NCI-H2107 treated with DMSO at 0.1 percent for 48 hours (cell line): ENCODE measurements at regions not wholly inside any gene's neighbourhood (a gene's known extent, or its start where the extent isn't known, plus 50 kb on each side); places are given as distances from the start of the nearest gene placed in this dataset.
"Not testable (repeated sequence)": the region's sequence is repeated elsewhere in the genome, so short reads cannot be mapped to it uniquely, and the experiment has no call there.

Experiments used
- DNase-seq: peaks from one replicate; lab custom pipeline; 2025; ENCODE audit not compliant: unreplicated experiment; lab: John Stamatoyannopoulos, UW

- DNase-seq = no peak
Observed at GRCh38 chr3:11713171-11713570, 69.5 kb upstream of the VGLL4 start.

DNA sequence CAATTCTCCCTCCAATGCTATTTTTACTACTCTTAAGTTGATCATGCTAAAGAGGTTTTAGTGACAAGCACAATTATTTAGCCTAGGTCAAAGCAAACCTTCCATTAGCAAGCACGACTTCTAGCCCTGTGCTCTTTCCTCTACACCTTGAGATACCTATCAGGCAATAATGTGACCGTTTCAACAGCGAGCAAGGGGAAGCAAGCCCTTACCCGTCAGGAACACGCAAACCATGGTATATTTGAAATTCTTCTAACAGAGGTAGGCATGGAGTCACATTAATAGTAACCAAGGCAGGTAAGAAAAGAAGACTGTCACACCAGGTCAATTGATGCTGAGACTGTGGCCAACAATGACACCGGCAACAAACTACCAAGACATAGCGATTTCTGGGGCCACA, 68.9 kb upstream of the VGLL4 start:
- DNase-seq = no peak

DNA sequence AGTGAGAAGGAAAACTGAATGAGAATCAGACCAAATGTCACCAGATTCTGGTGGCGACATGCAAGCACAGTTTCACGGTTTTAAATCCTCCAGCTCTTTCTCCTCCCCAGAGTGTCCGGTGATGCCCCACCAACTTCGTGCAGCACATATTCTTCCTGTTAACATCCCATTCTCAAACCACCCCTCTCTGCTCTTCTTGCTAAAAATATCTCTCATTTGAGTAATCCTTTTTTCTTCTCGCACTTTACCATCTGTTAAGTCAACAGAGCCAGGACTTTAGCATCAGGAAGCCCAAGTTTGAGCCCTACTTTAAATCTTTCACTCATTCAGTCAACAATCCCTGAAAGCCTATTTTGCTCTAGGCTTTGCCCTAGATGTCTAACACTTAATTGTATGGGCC, 68.2 kb upstream of the VGLL4 start:
- DNase-seq = no peak

- no peak for DNase-seq
Observed at GRCh38 chr3:11709782-11710181, 66.1 kb upstream of the VGLL4 start.

- not testable (repeated sequence) for DNase-seq
Observed at GRCh38 chr3:11707084-11707483, 63.4 kb upstream of the VGLL4 start.

GRCh38 chr3:11706604-11707003, 62.9 kb upstream of the VGLL4 start:
- no peak for DNase-seq

DNA sequence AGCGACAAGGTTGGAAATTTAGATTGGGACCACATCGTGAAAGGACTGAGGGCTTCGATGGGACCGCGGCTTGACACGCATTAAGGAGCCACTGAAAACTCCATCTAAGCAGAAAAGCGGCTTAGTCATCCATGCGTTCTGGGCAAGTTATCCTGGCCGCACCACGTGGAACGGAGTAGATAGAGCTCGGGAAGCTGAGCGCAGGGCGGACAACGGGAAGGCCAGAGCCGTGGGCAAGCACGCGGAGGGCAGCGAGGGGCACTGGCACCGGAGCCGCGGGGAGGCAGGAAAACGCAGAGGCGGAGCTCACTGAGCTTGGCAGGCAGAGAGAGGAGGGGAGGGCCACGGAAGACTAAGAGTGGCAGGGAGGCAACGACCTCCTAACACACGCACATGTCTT, 61.3 kb upstream of the VGLL4 start:
- DNase-seq = no peak

- no peak for DNase-seq
Observed at GRCh38 chr3:11703146-11703545, 59.4 kb upstream of the VGLL4 start.

DNA sequence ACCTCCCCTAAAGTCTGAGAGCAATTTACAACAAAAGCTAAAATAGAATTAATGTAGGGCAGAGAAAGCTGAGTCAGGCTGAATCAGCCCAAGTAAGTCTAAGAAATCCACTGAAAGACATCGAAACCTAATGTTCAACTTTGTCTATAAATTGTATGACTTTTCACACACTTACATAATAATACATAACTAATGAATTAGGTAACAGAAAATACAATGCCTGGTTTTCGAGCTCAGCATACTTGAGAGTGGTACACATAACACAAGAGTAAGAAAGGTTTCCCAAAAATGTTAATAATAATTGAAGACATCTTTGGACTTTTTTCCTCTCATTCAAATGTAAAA, 55.3 kb upstream of the VGLL4 start:
- no peak for DNase-seq

DNA sequence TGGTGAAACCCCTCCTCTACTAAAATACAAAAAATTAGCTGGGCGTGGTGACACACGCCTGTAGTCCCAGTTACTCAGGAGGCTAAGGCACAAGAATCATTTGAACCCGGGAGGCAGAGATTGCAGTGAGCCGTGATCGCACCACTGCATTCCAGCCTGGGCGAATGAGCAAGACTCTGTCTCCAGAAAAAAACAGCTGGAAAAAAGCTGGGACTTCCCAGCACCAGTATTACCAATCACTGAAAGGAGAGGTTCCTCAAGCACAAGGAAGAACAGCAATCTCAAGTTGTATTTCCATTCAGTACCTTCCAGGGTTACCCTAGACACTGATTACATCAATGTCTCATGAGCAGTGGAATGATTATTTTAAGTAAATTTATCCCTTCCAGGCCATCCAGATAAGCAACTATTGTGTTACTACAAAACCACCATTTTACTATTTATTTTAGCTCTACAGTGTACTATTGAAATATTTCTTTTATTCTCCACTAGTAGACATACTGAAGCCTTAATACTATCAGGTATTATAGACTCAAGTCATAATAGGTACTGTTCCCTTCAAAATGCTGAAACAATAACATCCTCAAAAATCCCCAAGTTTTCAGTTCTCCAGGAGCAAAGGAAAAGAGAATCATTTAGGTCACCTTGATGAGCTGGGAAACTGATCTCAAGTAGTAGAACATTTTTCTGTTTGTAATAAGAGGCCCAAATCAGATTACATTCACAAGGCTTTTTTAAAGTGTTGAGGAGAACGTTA, 54.8 kb upstream of the VGLL4 start:
- DNase-seq = no peak

- no peak for DNase-seq
Observed at GRCh38 chr3:11697701-11698100, 54.0 kb upstream of the VGLL4 start.

DNA sequence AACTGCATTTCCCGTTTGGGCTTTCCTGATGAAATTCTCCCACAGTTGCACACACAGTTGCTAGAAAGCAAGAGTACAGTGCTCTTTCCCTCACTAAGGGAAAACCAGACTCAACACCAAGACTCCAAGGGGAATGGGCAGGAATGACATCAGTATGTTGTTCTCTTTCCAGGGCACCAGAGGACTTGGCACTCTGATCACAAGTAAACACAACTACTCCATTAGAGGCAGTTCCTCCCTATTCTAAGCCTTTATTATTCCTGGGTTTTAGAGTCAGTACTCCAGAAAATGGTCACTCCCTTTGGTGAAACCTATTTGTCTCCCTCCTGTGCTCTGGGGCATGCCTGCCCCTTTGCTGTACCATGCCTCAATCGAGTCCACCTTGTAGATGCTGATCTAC, 52.3 kb upstream of the VGLL4 start:
- no peak for DNase-seq
